HFF-Myc (cell line): ENCODE measurements at regions not wholly inside any gene's neighbourhood (a gene's known extent, or its start where the extent isn't known, plus 50 kb on each side); places are given as distances from the start of the nearest gene placed in this dataset.
"Not testable (repeated sequence)": the region's sequence is repeated elsewhere in the genome, so short reads cannot be mapped to it uniquely, and the experiment has no call there.

Source experiments
- DNase-seq: peaks from one replicate; pipeline ENCODE4 v3.0.0-alpha.2; 2011; ENCODE audit warnings: low read depth; ENCODE audit errors: extremely low read depth
- H3K4me3 ChIP-seq: replicated peaks from 2 replicates; pipeline ENCODE4 v1.5.1; 2011; ENCODE audit warnings: low read depth, mild to moderate bottlenecking, control low read depth, low read length
- TF ChIP-seq, protein P1 (sequence below): IDR thresholded peaks from 2 replicates; pipeline ENCODE4 v1.5.1; 2012; ENCODE audit warnings: mild to moderate bottlenecking, low read depth, low read length, control low read depth; ENCODE audit errors: missing control alignments

DNA sequence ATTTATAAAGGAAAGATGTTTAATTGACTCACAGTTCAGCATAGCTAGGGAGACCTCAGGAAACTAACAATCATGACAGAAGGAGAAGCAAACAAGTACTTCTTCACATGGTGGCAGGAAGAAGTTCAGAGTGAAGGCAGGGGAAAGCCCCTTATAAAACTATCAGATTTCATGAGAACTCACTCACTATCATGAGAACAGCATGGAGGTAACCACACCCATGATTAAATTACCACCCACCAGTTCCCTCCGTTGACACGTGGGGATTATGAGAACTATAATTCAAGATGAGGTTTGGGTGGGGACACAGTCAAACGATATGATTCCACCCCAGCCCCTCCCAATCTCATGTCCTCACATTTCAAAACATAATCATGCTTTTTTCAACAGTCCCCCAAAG is 124.2 kb upstream of the PCGF5 start:
- no peak for DNase-seq
- TF ChIP-seq, protein P1, sequence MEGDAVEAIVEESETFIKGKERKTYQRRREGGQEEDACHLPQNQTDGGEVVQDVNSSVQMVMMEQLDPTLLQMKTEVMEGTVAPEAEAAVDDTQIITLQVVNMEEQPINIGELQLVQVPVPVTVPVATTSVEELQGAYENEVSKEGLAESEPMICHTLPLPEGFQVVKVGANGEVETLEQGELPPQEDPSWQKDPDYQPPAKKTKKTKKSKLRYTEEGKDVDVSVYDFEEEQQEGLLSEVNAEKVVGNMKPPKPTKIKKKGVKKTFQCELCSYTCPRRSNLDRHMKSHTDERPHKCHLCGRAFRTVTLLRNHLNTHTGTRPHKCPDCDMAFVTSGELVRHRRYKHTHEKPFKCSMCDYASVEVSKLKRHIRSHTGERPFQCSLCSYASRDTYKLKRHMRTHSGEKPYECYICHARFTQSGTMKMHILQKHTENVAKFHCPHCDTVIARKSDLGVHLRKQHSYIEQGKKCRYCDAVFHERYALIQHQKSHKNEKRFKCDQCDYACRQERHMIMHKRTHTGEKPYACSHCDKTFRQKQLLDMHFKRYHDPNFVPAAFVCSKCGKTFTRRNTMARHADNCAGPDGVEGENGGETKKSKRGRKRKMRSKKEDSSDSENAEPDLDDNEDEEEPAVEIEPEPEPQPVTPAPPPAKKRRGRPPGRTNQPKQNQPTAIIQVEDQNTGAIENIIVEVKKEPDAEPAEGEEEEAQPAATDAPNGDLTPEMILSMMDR: no peak
- H3K4me3 ChIP-seq: no peak overlapping the region

DNA sequence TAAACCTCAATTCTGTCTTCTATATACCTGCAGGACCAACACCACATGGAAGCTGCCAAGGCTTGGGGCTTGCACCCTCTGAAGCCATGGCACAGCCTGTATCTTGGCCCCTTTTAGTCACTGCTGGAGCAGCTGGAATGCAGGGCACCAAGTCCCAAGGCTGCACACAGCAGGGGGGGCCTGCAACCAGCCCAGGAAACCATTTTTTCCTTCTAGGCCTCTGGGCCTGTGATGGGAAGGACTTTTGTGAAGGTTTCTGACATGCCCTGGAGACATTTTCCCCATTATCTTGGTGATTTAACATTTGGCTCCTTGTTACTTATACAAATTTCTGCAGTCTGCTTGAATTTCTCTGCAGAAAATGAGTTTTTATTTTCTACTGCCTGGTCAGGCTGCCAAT is 123.2 kb upstream of the PCGF5 start:
- TF ChIP-seq, protein P1: no peak
- DNase-seq: no peak
- H3K4me3 ChIP-seq: no peak overlapping the region

DNA sequence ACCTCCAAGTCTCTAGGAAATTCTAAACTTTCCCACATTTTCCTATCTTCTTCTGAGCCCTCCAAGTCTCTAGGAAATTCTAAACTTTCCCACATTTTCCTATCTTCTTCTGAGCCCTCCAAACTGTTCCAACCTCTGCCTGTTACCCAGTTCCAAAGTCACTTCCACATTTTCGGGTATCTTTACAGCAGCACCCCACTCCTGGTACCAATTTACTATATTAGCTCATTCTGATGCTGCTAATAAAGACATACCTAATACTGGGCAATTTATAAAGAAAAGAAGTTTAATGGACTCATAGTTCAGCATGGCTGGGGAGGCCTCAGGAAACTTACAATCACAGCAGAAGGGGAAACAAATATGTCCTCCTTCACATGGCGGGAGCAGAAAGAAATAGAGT is 122.4 kb upstream of the PCGF5 start:
- not testable (repeated sequence) for H3K4me3 ChIP-seq

DNA sequence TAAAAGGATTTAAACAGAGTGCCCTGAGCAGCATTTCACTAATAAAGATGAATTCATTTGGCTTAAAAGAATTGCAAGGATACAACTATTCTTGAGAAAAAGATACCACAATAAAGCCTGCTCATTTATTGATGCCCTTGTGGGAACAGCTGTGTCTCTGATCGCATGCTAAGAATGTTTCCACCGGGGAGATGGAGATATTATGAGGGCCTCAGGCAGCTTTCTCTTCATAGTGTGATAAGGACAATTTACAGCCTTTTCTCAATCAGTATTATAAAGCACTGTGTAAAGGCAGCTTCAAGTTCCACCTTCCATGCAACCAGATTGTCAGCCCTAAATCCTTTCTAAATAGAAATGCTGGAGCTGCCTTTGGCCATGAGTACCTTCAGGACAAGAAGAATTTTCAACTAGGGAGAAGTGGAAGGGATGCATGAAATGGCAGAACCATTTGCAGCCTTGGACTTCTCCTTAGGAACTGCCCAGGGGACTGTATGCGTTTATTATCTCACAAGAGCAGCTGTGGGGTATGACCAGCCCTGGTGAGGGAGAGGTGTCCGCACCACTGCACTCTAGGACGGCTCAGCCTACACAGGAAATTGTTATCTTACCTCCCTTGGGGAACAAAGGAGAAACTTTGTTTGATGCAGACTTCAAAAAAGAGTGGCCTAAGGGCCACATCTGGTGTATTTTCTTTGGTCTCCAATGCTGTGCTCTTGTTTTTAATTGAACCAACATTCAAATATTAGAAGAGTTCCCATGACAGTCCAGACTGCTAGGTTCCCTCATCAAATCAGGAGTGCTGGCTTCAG is 116.9 kb upstream of the PCGF5 start:
- no peak overlapping the region for H3K4me3 ChIP-seq

More for the DNA sequence above, 122.4 kb upstream of the PCGF5 start:
- DNase-seq: not testable (repeated sequence)

DNA sequence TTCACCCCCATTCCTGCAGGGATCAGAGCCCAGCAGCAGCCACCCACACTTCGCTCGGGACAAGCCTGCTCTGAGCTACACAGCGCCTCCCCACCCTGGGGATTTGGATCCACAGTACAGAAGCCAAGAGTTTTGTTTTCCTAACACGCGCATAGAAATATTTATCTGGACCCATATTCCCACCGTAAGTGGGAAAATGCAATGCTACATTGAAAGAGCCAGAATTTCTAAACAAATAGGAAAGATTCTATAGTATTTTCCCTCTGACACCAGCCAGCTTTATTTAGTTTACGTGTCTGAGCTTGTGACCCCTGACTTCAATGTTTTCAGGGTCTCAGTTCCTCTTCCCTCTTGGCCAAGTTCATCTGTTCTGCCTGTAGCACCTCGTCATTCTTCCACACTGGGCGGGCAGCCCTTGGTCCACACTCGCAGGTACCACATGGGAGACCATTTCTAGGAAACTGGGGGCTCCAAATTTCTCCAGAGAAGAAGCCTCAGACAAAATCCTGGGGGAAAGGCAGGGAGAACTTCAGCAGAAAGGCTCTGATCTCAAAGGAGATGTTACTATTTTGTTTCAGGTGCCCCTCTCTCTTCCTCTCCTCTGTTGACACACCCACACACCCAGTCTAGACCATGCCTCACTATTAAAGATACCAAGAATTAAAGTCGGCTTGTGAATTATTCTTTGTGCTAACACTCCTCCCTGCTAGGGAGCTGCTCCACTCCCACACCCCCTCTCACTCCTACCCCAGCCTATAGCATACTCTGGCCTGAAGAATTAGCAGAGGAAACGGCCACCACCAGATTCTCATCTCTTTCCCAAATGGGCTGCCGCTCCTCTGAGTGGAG is 116.0 kb upstream of the PCGF5 start:
- TF ChIP-seq, protein P1: no peak
- H3K4me3 ChIP-seq: no peak overlapping the region
- no peak for DNase-seq

More for the DNA sequence above, 116.9 kb upstream of the PCGF5 start:
- no peak for DNase-seq
- TF ChIP-seq, protein P1: no peak

DNA sequence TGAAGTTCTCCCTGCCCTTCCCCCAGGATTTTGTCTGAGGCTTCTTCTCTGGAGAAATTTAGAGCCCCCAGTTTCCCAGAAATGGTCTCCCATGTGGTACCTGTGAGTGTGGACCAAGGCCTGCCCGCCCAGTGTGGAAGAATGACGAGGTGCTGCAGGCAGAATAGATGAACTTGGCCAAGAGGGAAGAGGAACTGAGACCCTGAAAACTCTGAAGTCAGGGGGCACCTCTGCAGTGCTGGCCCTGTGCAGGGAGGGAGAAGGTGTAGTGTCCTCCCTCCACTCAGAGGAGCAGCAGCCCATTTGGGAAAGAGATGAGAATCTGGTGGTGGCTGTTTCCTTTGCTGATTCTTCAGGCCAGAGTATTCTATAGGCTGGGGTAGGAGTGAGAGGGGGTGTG is 115.2 kb upstream of the PCGF5 start:
- H3K4me3 ChIP-seq: no peak overlapping the region
- TF ChIP-seq, protein P1: no peak
- no peak for DNase-seq

DNA sequence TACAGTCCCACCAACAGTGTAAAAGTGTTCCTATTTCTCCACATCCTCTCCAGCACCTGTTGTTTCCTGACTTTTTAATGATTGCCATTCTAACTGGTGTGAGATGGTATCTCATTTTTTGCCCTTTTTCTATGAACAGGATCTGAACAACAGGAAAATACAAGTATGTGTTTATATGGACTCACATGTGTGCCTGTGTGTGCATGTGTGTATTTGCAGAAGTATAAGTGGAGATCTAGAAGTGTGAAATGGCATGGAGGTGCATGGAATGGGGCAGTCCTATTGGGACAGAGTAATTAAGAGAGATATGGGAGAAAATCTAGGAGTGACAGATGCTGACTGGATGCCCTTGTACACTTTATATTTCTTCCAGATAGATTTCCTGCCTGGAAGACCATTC is 111.6 kb upstream of the PCGF5 start:
- DNase-seq: no peak
- H3K4me3 ChIP-seq: no peak overlapping the region
- TF ChIP-seq, protein P1: no peak
